Adrenal gland (tissue), 5 donors: ENCODE measurements at regions not wholly inside any gene's neighbourhood (a gene's known extent, or its start where the extent isn't known, plus 50 kb on each side); places are given as distances from the start of the nearest gene placed in this dataset.

ENCODE experiments used
- CTCF ChIP-seq, 6 experiments: fragments of 450-650 bp in 4 of 6; fragments of 200-600 bp in 2 of 6; sonication (generic) in 1 of 6; IDR thresholded peaks; 1 replicate in 5 of 6; 2 replicates in 1 of 6; pipeline versions ENCODE4 v1.5.1 to v1.8.0; 2016 to 2021; ENCODE audit warnings: antibody characterized with exemption in 6 of 6, mild to moderate bottlenecking in 2 of 6, moderate library complexity in 1 of 6
- POLR2A ChIP-seq, 2 donors: fragments of 450-650 bp; IDR thresholded peaks; one replicate each; pipeline ENCODE4 v1.6.1; 2017; ENCODE audit warnings: antibody characterized with exemption in 2 of 2, mild to moderate bottlenecking in 2 of 2, moderate library complexity in 1 of 2
- donor health status: DM: no; HTN: no; CAD: no.

- no peak for TF ChIP-seq CTCF (IDR thresholded peaks at IDR 0.05)
- TF ChIP-seq POLR2A (IDR thresholded peaks at IDR 0.05), result no peak
These were observed 73.6 kb downstream of the RPL27A start for GRCh38 chr11:8756201-8756600.
